Stomach smooth muscle (tissue), 2 donors: ENCODE measurements at regions not wholly inside any gene's neighbourhood (a gene's known extent, or its start where the extent isn't known, plus 50 kb on each side); places are given as distances from the start of the nearest gene placed in this dataset.
"Not testable (repeated sequence)": the region's sequence is repeated elsewhere in the genome, so short reads cannot be mapped to it uniquely, and the experiment has no call there.

ENCODE experiments used
- H3K27ac ChIP-seq: one replicate; pipeline ENCODE4 v1.7.0; 2013; ENCODE audit warnings: mild to moderate bottlenecking, low read length, inconsistent platforms
- H3K27me3 ChIP-seq, 2 donors: one replicate each; pipeline ENCODE4 v1.7.0; 2013; ENCODE audit warnings: low read length in 2 of 2; ENCODE audit not compliant: insufficient read depth in 2 of 2, control insufficient read depth in 1 of 2
- H3K36me3 ChIP-seq, 2 donors: one replicate each; pipeline ENCODE4 v1.7.0; 2013; ENCODE audit warnings: low read length in 2 of 2; ENCODE audit not compliant: control insufficient read depth in 2 of 2, insufficient read depth in 2 of 2
- H3K4me1 ChIP-seq: one replicate; pipeline ENCODE4 v1.7.0; 2013; ENCODE audit warnings: low read length; ENCODE audit not compliant: control insufficient read depth, insufficient read depth
- H3K4me3 ChIP-seq, 2 donors: one replicate each; pipeline ENCODE4 v1.7.0; 2013; ENCODE audit warnings: low read length in 2 of 2
- H3K9ac ChIP-seq, 2 donors: one replicate each; pipeline ENCODE4 v1.7.0; 2013; ENCODE audit warnings: low read length in 2 of 2, mild to moderate bottlenecking in 1 of 2
- H3K9me3 ChIP-seq, 2 donors: one replicate each; pipeline ENCODE4 v1.7.0; 2013; ENCODE audit warnings: low read length in 2 of 2; ENCODE audit not compliant: control insufficient read depth in 2 of 2
- donor health status: healthy.
- donor health status: Pancreatic carcinoma.

DNA sequence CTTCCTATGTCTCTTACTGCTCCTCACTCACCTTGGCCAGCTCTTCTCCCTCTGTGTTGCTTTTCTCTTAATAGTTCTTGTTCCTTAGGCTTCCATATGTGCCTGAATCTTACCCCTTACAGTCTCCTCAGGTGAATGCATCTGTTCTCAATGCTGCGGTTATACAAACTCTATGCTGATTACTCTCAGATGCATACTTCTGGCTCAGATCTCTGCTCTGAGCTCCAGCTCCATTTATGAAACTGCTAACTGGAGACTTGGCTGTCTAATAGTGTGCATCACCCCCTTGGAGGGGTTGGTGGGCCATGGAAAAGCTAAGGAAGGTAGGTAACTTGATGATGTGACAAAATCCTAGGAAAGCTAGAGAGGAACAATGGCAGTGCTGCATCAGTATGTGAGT is 422.5 kb downstream of the TMEM135 start:
- Histone ChIP-seq H3K36me3 (no peaks in the 10 kb centered on the region), H3K27ac (no peak overlapping the region), H3K9ac (no peak overlapping the region), H3K9me3 (no peaks in the 10 kb centered on the region), H3K4me1 (no peaks in the 10 kb centered on the region), H3K4me3 (no peak overlapping the region), H3K27me3 (no peaks in the 10 kb centered on the region)

GRCh38 chr11:87459351-87459750 is 421.6 kb downstream of the TMEM135 start:
- no peaks in the 10 kb centered on the region for H3K9me3 ChIP-seq
- no peak overlapping the region for H3K4me3 ChIP-seq
- H3K27ac ChIP-seq, result no peak overlapping the region
- no peaks in the 10 kb centered on the region for H3K4me1 ChIP-seq
- H3K36me3 ChIP-seq, result no peaks in the 10 kb centered on the region
- no peaks in the 10 kb centered on the region for H3K27me3 ChIP-seq
- H3K9ac ChIP-seq, result no peak overlapping the region

DNA sequence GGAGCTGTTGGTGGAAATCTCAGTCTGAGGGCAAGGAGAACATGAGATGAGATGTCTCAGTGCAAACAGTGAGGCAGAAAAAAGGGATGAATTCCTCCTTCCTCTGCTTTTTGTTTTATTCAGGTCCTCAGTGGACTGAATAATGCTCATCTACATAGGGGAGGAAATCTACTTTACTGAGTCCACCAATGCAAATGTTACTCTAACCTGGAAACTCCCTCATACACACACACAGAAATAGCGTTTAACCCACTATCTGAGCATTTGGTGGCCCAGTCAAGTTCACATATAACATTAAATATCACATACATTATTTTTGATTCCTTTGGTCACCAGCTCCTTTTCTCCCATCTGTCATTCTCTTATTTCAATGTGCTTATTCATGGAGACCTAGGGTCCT is 418.8 kb downstream of the TMEM135 start:
- no peaks in the 10 kb centered on the region for H3K4me1 ChIP-seq
- no peaks in the 10 kb centered on the region for H3K9me3 ChIP-seq
- no peak overlapping the region for H3K9ac ChIP-seq
- no peak overlapping the region for H3K27ac ChIP-seq
- H3K27me3 ChIP-seq, result no peaks in the 10 kb centered on the region
- H3K4me3 ChIP-seq, result no peak overlapping the region
- H3K36me3 ChIP-seq, result no peaks in the 10 kb centered on the region

- Histone ChIP-seq H3K4me3 (no peak overlapping the region), H3K4me1 (no peaks in the 10 kb centered on the region), H3K36me3 (no peaks in the 10 kb centered on the region), H3K27ac (no peak overlapping the region), H3K27me3 (no peaks in the 10 kb centered on the region), H3K9me3 (no peaks in the 10 kb centered on the region), H3K9ac (no peak overlapping the region)
Observed at GRCh38 chr11:87455180-87455579, 417.4 kb downstream of the TMEM135 start.

- H3K4me3 ChIP-seq, result no peak overlapping the region
- no peak overlapping the region for H3K9ac ChIP-seq
- H3K9me3 ChIP-seq, result no peaks in the 10 kb centered on the region
- no peaks in the 10 kb centered on the region for H3K27me3 ChIP-seq
- no peaks in the 10 kb centered on the region for H3K4me1 ChIP-seq
- H3K27ac ChIP-seq, result no peak overlapping the region
- no peaks in the 10 kb centered on the region for H3K36me3 ChIP-seq
Observed at GRCh38 chr11:87454241-87454640, 416.5 kb downstream of the TMEM135 start.

DNA sequence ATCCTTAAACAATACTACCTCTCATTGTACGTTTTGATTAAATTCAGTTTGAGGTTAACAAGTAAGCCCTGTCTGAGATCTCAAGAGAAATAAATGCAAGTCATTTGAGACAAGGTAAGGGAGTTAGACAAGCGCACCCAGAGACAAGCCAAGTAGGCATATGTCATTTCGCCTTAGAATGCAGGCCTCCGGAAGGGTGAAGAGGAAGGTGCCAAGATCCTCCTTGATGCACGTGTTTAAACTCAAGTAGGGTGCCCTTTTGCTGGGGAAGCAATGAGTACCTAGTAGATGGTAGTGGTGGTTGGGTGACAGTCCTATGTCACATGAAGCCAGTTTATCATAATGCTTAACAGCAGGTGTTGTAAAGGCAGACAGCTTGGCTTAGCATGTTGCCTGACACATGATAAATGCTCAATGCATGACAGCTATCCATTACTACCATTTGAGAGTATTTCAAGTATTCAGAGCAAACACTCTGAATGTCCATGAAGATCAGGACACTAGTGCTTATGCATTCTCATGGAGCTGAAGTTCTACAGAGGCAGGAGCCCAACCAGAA is 415.9 kb downstream of the TMEM135 start:
- Histone ChIP-seq H3K27me3 (no peaks in the 10 kb centered on the region), H3K4me1 (no peaks in the 10 kb centered on the region), H3K27ac (no peak overlapping the region), H3K4me3 (no peak overlapping the region), H3K9me3 (no peaks in the 10 kb centered on the region), H3K9ac (no peak overlapping the region), H3K36me3 (no peaks in the 10 kb centered on the region)

DNA sequence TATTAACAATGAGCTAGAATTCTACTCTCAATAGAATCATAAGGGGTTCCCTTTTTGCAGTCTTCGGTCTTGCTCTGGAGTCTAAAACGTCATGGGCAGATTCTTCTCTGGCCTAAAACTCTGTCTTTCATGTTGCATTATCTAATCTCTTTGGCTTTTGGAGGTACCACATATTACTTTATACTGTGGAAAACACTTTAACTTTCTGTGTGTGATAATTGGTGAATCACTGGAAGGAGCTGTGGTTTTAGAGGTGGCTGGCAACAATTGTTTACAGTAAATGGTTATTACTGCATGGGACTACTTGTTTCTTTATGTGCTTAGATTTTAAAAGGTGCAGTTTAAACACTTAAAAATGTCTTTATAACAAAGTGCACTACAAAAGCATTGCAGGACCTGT is 414.3 kb downstream of the TMEM135 start:
- not testable (repeated sequence) for H3K4me3 ChIP-seq, H3K36me3 ChIP-seq, H3K27ac ChIP-seq, H3K9ac ChIP-seq, H3K9me3 ChIP-seq, H3K4me1 ChIP-seq, H3K27me3 ChIP-seq

GRCh38 chr11:87451395-87451794 is 413.7 kb downstream of the TMEM135 start:
- no peaks in the 10 kb centered on the region for H3K4me1 ChIP-seq
- no peaks in the 10 kb centered on the region for H3K36me3 ChIP-seq
- no peak overlapping the region for H3K27ac ChIP-seq
- H3K4me3 ChIP-seq, result no peak overlapping the region
- no peaks in the 10 kb centered on the region for H3K27me3 ChIP-seq
- no peaks in the 10 kb centered on the region for H3K9me3 ChIP-seq
- no peak overlapping the region for H3K9ac ChIP-seq

DNA sequence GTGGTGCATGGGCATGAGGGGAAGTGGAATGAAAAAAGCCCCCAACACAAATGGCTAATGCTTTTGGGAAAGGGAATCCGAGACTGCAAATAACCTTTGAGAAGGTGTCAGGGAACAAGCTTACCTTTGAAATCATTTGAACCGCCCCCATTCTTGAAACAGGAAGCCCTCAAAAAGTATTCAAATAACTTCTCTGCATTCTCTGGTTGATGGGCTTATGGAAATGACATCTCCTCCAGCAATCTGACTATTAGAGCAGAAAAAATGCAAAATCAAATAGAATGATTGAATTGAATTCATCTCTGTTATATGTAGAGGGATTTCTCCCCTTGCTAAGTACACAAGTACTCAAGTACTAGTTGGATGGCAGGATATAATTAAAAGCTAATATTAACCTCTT is 409.9 kb downstream of the TMEM135 start:
- Histone ChIP-seq H3K4me3 (no peak overlapping the region), H3K4me1 (no peaks in the 10 kb centered on the region), H3K9me3 (no peaks in the 10 kb centered on the region), H3K27me3 (no peaks in the 10 kb centered on the region), H3K27ac (no peak overlapping the region), H3K36me3 (no peaks in the 10 kb centered on the region), H3K9ac (no peak overlapping the region)

- H3K36me3 ChIP-seq, result no peaks in the 10 kb centered on the region
- H3K27me3 ChIP-seq, result no peaks in the 10 kb centered on the region
- H3K27ac ChIP-seq, result no peak overlapping the region
Observed at GRCh38 chr11:87444993-87445392, 407.3 kb downstream of the TMEM135 start.

DNA sequence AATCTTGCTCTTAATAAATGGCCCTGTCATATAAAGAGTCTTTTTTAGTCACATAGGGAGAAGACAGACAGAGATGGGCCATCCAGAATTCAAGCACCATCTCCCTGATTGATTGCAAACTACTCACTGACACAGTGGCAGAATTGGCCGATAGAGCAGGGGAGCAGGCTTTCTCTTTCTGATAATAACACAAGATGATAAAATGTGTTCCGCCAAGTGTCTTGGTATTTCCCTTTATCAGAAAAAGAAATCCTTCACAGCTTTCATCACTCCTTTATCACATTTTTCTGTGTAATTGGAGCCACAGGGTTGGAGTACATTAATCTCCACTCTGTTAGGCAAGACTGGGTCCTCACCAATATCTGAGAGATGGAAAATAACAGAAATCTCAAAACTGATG is 406.0 kb downstream of the TMEM135 start:
- Histone ChIP-seq H3K4me3 (no peak overlapping the region), H3K4me1 (no peaks in the 10 kb centered on the region), H3K9me3 (no peaks in the 10 kb centered on the region), H3K9ac (no peak overlapping the region), H3K36me3 (no peaks in the 10 kb centered on the region), H3K27me3 (no peaks in the 10 kb centered on the region), H3K27ac (no peak overlapping the region)

More at GRCh38 chr11:87444993-87445392, 407.3 kb downstream of the TMEM135 start:
- H3K9ac ChIP-seq, result no peak overlapping the region
- no peaks in the 10 kb centered on the region for H3K4me1 ChIP-seq
- no peaks in the 10 kb centered on the region for H3K9me3 ChIP-seq
- no peak overlapping the region for H3K4me3 ChIP-seq
